GM18507 (cell line): ENCODE measurements at regions not wholly inside any gene's neighbourhood (a gene's known extent, or its start where the extent isn't known, plus 50 kb on each side); places are given as distances from the start of the nearest gene placed in this dataset.
"Not testable (repeated sequence)": the region's sequence is repeated elsewhere in the genome, so short reads cannot be mapped to it uniquely, and the experiment has no call there.

ENCODE experiments used
- DNase-seq: peaks from one replicate; pipeline ENCODE4 v3.0.0; 2011; ENCODE audit warnings: low read depth; ENCODE audit not compliant: insufficient read length; ENCODE audit errors: extremely low spot score
- FAIRE-seq: peaks from 2 replicates; lab custom pipeline; 2011; peaks lifted over from hg19 to GRCh38; lab: Jason Lieb, UNC

- FAIRE-seq (no peak), DNase-seq (no peak)
Observed at GRCh38 chr16:75965504-75966374, 239.4 kb upstream of the CPHXL start.

GRCh38 chr16:75969120-75969519, 242.8 kb upstream of the CPHXL start:
- FAIRE-seq, DNase-seq: not testable (repeated sequence)

GRCh38 chr16:75971334-75971733, 245.0 kb upstream of the CPHXL start:
- no peak for FAIRE-seq

GRCh38 chr16:75983296-75983695, 257.0 kb upstream of the CPHXL start:
- FAIRE-seq: no peak
- no peak for DNase-seq

More at GRCh38 chr16:75971334-75971733, 245.0 kb upstream of the CPHXL start:
- no peak for DNase-seq

DNA sequence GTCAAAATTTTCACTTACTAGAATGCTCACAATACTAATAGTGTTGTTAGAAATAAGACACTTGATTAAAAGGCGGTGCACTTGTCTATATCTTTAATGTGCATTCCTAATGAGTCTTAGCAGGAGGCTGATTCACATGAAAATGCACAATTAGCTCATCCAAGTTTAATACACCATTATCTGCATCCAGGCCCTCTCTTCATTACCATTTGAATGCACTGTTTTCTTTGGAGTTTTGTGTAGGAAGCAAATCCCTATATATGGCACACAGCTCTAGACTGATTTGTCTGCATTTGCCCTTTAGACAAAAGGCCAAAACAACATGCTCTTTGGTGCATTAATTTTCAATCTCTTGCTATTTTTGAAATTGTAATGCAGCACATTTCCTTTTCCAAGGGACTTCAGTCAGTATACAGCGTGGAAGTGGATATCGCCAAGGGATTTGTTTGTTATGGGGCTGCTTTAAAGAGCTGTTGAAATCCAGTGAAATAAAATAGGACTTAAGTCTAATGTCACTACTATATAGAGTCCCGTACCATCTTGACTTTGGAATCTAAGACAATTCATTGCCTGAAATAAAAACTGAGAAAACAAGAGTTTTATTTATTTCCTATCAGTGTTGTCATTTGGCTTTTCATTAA, 257.6 kb upstream of the CPHXL start:
- DNase-seq (no peak), FAIRE-seq (no peak)

DNA sequence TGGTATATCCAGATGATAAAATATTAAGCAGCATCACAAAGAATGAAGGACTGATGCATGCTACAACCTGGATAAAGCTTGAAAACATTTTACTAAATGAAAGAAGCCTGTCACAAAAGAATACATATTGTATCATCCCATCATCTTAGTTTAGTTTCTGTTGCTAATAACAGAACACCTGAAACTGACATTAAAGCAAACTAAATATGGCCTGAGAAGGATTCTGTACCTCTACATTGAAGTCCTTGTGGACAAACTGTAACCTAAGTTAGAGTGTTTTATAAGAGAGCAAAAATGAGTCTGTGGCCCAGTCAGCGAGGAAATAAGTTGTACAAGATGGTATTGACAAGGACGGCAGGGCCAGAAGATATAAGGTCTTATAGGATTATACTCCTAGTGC, 261.0 kb upstream of the CPHXL start:
- FAIRE-seq: no peak
- DNase-seq: no peak

- no peak for FAIRE-seq
- no peak for DNase-seq
Observed at GRCh38 chr16:75996491-75996890, 270.2 kb upstream of the CPHXL start.

GRCh38 chr16:75997606-75998005, 271.3 kb upstream of the CPHXL start:
- DNase-seq (no peak), FAIRE-seq (no peak)

DNA sequence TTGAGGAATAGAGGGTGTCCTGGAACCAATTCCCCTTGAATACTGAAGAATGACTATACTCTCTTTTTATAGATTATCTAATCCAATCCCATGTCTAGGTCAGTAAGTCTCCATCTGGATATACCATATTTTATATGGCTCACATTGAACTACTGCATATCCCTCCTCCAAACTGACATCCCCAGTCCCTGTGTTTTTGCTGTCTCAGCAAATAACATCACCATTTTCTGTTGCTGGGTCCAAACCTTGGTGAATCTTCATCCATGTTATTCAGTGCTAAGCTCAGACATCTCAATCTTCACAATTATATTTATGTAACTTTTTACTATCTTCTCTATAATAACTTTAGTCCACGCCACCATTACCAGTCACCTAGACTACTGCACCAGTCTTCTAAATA, 269.6 kb upstream of the CNTNAP4 start:
- no peak for FAIRE-seq
- no peak for DNase-seq

DNA sequence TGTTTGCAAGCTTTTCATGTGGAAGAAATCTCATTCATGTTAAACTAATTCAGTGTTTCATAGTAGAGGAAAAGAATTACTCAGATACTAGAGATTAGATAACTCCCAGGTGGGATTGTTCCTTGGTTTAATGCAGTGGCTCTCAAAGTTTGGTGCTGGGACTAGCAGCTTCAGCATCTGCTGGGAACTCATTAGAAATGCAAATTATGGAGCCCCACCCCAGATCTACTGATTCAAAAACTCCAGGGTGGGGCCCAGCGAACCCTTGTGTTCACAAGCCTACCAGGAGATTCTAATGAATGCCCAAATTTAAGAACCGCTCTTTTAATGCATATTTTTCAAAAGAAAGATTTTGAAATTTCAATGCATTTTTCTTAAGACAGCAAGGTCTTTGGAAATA, 253.4 kb upstream of the CNTNAP4 start:
- no peak for DNase-seq
- FAIRE-seq: no peak

- no peak for FAIRE-seq
- no peak for DNase-seq
Observed at GRCh38 chr16:76035689-76036088, 241.5 kb upstream of the CNTNAP4 start.

GRCh38 chr16:76038097-76038496, 239.1 kb upstream of the CNTNAP4 start:
- FAIRE-seq (no peak), DNase-seq (no peak)

- no peak for FAIRE-seq
- no peak for DNase-seq
Observed at GRCh38 chr16:76052725-76053124, 224.5 kb upstream of the CNTNAP4 start.

- FAIRE-seq (no peak), DNase-seq (no peak)
Observed at GRCh38 chr16:76059186-76059585, 218.0 kb upstream of the CNTNAP4 start.

DNA sequence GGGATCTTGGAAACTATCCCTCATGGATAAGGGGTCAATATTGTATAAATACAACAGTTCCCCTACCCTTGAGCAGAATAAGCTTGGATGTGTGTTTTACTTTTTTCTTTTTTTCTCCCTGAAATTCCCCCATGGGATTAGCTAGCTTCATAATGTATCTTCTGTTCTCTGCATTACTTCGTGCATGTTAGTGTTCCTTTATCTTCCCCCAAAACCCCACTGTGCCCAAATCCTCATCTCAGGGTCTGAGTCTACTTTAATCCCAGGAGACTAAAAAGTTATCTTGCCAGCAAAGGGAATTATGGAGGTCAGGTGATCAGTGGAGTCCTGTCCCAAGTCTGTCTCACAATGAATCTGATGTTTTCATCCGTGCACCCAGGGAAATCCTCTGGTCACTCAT, 217.5 kb upstream of the CNTNAP4 start:
- DNase-seq: no peak
- no peak for FAIRE-seq

DNA sequence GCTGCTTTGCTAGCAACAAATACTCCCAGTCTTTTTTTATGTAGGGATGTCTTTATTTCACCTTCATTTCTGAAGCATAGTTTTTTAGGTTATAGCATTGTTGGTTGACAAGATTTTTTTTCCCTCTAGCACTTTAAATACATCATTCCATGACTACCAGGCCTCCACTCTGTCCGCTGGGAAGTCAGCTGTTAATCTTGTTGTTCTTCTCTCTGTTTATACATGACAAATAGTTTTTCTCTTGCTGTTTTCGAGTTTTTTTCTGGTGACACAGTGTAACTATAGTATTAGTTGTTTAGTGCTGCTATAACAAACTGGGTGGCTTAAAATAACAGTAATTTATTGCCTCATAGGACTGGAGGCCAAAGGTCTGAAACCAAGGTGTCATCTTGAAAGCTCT, 205.5 kb upstream of the CNTNAP4 start:
- FAIRE-seq: no peak
- no peak for DNase-seq

DNA sequence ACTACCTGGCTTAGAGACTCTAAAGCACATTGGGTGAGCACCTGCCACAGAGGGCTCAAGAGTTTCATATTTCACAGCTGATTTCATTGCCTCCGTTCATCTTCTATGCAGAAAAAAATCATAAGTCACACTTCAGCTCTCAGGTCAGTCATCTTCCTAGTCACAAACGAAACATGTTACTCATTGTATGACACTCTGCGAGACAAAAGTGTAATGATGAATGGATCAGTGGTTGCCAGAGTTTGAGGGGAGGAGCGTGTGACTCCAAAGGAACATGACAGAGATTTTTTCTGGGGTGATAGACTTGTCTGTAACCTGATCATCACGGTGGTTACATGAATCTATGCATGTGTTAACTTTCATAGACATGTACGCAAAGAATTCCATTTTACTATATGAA, 195.2 kb upstream of the CNTNAP4 start:
- DNase-seq (no peak), FAIRE-seq (no peak)

DNA sequence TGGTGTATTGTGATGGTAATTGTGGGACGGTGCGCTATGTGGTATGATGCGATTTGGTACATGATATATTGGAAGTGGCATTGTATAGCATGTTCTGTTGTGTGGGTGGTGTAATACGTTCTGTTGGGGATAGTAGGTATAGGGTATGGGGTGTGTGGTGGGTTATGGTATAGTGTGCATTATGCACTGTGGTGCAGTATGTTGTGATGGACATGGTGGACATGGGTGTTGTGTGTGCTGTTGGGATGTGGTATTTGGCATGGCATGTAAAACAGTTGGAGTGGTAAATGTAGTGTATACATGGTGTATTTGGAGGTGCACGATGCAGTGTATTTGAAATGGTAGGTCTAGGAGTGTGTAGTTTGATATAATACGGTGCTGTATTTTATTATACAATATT, 170.6 kb upstream of the CNTNAP4 start:
- no peak for FAIRE-seq

DNA sequence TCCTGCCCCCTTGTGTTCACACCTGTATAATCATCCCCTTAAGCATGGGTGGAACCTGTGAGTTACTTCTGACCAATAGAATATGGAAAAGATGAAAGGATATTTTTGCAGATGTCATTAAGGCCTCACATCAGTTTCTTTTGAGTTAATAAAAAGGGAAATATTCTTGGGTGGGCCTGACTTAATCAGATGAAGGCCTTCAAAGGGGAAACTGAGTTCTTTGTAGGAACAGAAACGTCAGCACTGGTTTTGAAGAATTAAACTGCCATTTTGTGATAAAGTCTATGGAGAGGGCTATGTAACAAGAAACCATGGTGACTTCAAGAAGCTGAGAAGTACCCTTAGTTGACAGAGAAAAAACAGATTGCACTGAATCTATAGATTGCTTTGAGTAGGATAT, 168.7 kb upstream of the CNTNAP4 start:
- no peak for FAIRE-seq
- DNase-seq: no peak

More for the DNA sequence above, 170.6 kb upstream of the CNTNAP4 start:
- no peak for DNase-seq

DNA sequence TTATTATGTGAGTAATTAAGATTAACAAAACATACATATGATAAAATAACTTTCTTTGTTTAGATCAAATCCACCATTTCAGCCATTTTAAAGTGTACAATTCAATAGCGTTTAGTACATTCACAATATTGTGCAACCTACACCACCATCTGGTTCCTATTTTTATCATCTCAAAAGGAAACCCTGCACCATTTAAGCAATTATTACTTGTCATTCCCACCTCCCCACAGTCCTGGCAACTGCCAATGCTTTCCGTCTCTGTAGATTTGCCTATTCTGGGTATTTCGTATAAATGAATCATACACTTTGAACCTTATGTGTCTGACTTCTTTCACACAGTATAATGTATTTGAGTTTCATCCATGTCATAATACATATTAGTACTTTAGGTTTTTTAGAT, 162.5 kb upstream of the CNTNAP4 start:
- FAIRE-seq (no peak), DNase-seq (no peak)

DNA sequence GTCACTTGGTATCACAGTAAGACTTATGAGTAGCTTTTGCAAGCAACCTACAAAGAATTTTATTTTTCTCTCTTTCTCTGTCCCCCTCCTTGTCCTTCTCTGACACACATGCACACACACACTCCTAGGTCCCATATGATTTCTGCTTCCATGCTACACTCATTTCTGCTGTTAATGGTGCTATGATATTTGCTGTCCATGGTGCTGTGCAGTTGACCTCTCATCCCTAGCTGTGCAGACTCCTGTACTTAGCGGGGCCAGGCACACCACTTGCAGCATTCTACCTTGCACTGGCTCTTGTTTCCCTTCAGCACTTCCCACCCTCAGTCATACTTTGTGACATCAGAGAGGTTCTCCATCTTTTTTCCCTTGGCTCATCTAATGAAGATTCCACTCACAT, 158.9 kb upstream of the CNTNAP4 start:
- FAIRE-seq: no peak
- no peak for DNase-seq
